ENCODE measurements at regions not wholly inside any gene's neighbourhood (a gene's known extent, or its start where the extent isn't known, plus 50 kb on each side); places are given as distances from the start of the nearest gene placed in this dataset.
A peak's percentile ranks its signal among the peaks of the same experiment; 100 is the strongest.

- FAIRE-seq: no peak
- DNase-seq (ENCODE audit: insufficient read length, low spot score): peak; percentile 82
- TF ChIP-seq, protein P1, sequence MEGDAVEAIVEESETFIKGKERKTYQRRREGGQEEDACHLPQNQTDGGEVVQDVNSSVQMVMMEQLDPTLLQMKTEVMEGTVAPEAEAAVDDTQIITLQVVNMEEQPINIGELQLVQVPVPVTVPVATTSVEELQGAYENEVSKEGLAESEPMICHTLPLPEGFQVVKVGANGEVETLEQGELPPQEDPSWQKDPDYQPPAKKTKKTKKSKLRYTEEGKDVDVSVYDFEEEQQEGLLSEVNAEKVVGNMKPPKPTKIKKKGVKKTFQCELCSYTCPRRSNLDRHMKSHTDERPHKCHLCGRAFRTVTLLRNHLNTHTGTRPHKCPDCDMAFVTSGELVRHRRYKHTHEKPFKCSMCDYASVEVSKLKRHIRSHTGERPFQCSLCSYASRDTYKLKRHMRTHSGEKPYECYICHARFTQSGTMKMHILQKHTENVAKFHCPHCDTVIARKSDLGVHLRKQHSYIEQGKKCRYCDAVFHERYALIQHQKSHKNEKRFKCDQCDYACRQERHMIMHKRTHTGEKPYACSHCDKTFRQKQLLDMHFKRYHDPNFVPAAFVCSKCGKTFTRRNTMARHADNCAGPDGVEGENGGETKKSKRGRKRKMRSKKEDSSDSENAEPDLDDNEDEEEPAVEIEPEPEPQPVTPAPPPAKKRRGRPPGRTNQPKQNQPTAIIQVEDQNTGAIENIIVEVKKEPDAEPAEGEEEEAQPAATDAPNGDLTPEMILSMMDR (IDR thresholded peaks at IDR 0.05; ENCODE audit: insufficient read depth, missing control alignments): peak; percentile 94
Observed at GRCh38 chr9:113657765-113658544, 194.4 kb downstream of the RGS3 start.

- TF ChIP-seq, protein P1 (IDR thresholded peaks at IDR 0.05; ENCODE audit: insufficient read depth, missing control alignments): no peak
- DNase-seq (ENCODE audit: insufficient read length, low spot score): no peak
- FAIRE-seq: no peak
Observed at GRCh38 chr9:113658545-113658895, 195.0 kb downstream of the RGS3 start.

GRCh38 chr9:113659039-113659438 is 195.5 kb downstream of the RGS3 start:
- FAIRE-seq (no peak), DNase-seq (ENCODE audit: insufficient read length, low spot score) (no peak)
- TF ChIP-seq, protein P1 (IDR thresholded peaks at IDR 0.05; ENCODE audit: insufficient read depth, missing control alignments): no peak

DNA sequence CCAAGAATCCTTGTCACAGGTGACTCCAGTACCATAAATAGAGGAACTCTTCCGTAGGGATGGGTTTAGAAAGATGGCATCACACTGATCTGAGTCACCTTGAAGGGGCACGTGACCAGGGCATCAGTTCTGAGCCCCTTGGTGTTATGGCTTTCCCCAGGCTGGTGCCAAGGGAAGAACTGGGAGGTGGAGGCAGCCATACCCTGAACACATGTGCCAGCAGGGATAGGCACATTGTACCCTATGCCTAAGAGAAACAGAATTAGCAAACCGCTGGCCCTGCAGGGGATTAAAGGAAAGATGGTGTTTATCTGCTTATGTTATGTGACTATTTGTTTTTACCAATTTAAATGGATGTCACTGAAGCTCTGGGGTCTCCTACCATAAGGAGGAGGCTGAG is 196.2 kb downstream of the RGS3 start:
- FAIRE-seq: no peak
- TF ChIP-seq, protein P1 (IDR thresholded peaks at IDR 0.05; ENCODE audit: insufficient read depth, missing control alignments): no peak
- no peak for DNase-seq (ENCODE audit: insufficient read length, low spot score)

- TF ChIP-seq, protein P1 (IDR thresholded peaks at IDR 0.05; ENCODE audit: insufficient read depth, missing control alignments): no peak
- DNase-seq (ENCODE audit: insufficient read length, low spot score) (no peak), FAIRE-seq (no peak)
Observed at GRCh38 chr9:113660196-113660595, 196.7 kb downstream of the RGS3 start.

GRCh38 chr9:113661074-113661473 is 197.5 kb downstream of the RGS3 start:
- FAIRE-seq (no peak), DNase-seq (ENCODE audit: insufficient read length, low spot score) (no peak)
- TF ChIP-seq, protein P1 (IDR thresholded peaks at IDR 0.05; ENCODE audit: insufficient read depth, missing control alignments): no peak

DNA sequence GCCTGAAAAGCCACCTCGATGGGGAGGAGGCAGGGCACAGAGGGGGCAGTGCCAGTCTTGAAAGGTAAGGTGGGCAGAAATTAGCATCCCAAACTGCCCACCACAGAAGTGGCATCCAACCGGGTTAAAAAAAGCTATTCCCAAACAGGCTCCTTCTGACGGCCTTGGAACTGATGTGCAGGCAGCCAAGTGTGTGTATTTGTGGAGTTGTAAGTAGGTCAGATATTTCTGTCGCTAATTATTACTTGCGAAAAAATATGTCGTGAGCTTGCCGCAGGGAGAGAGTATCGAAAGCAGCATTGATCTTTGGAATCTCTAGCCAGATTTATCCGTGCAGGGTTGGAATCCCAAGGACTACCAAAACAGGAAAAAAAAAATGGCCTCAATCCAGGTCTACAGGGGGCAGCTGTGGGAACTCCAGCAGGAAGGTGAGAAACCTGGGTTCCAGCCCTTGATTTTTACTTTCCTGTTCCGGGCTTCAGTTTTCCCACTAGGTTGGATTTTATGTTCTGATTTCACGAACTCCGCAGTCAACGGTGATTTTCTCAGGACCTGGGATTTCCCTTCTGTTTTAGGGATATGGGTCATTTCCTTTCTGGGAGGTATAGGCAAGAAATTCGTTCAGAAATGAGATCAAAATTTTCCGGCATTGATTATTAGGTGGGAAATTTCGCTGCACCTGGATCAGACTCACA is 200.8 kb downstream of the RGS3 start:
- DNase-seq (ENCODE audit: insufficient read length, low spot score) (no peak), FAIRE-seq (no peak)
- TF ChIP-seq, protein P1 (IDR thresholded peaks at IDR 0.05; ENCODE audit: insufficient read depth, missing control alignments): no peak

Measured in D721Med (cell line).